ENCODE measurements at regions not wholly inside any gene's neighbourhood (a gene's known extent, or its start where the extent isn't known, plus 50 kb on each side); places are given as distances from the start of the nearest gene placed in this dataset.

DNA sequence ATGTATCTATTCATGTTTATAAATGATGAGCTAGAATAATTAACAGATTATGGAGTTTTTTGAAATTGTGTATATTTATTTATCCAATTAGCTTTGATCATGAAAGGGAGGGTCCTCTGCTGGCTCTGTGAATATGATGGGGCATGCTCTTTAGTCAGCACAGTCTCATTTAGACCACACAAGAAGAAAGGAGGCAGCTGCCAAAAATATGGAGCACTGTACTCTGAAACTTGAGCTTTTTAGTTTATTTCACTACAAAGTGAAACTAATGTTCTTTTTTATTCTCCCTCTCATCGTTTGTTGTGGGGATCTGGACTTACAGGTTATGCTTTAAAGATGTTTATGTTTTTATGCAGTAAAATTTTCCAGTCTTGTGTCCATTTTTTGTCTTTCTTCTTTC is 266.9 kb upstream of the GULP1 start:
- no peak overlapping the region for H3K27ac Mint-ChIP-seq
- POLR2A ChIA-PET = no interaction called here

DNA sequence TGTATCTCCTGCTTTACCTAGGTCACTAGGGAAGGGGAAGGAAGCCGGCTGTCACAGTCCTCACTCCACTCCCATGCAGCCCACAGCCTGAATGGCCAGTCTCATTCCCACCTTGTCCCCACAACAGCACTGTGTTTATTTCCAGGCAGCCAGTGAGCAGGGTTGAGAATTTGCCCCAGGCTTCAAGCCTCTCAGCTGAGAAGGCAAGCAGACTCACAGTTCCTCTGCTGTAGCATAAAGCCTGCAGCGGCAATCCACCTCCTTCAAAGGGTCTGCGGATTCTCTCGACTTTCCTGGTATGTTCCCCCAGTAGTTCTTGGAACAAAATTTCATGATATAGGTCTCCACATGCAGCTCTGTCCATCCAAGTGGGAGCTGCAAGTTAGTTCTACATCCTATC is 262.9 kb upstream of the GULP1 start:
- TF ChIP-seq, protein P1, sequence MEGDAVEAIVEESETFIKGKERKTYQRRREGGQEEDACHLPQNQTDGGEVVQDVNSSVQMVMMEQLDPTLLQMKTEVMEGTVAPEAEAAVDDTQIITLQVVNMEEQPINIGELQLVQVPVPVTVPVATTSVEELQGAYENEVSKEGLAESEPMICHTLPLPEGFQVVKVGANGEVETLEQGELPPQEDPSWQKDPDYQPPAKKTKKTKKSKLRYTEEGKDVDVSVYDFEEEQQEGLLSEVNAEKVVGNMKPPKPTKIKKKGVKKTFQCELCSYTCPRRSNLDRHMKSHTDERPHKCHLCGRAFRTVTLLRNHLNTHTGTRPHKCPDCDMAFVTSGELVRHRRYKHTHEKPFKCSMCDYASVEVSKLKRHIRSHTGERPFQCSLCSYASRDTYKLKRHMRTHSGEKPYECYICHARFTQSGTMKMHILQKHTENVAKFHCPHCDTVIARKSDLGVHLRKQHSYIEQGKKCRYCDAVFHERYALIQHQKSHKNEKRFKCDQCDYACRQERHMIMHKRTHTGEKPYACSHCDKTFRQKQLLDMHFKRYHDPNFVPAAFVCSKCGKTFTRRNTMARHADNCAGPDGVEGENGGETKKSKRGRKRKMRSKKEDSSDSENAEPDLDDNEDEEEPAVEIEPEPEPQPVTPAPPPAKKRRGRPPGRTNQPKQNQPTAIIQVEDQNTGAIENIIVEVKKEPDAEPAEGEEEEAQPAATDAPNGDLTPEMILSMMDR (IDR thresholded peaks at IDR 0.05) = no peak
- Mint-ChIP-seq H3K27me3 (no peaks in the 10 kb centered on the region), H3K27ac (no peak overlapping the region), H3K36me3 (ENCODE audit: low read depth) (no peaks in the 10 kb centered on the region), H3K4me1 (ENCODE audit: low read depth) (no peaks in the 10 kb centered on the region), H3K4me3 (no peak overlapping the region), H3K9me3 (no peaks in the 10 kb centered on the region)
- no peak for DNase-seq
- H3K4me3 ChIP-seq (ENCODE audit: low read length) = no peak overlapping the region
- H3K9me3 ChIP-seq (ENCODE audit: control insufficient read depth in 1 of 2, insufficient read depth in 1 of 2, low read length in 2 of 2) = no peaks in the 10 kb centered on the region
- no peaks in the 10 kb centered on the region for H3K27me3 ChIP-seq (ENCODE audit: control insufficient read depth in 1 of 2, insufficient read depth in 2 of 2, low read length in 2 of 2)
- no peak for ATAC-seq (ENCODE audit: poor library complexity)
- intact Hi-C loops (cut with DNase I, micrococcal nuclease) = no loop called here
- ChIA-PET POLR2A (no interaction called here), CTCF (no interaction called here)
- H3K27ac ChIP-seq (ENCODE audit: low read depth in 1 of 2, low read length in 2 of 2) = no peak overlapping the region
- H3K36me3 ChIP-seq (ENCODE audit: insufficient read depth, low read length) = no peaks in the 10 kb centered on the region
- H3K4me1 ChIP-seq (ENCODE audit: insufficient read depth, low read length) = no peaks in the 10 kb centered on the region

More for the DNA sequence above, 266.9 kb upstream of the GULP1 start:
- no peaks in the 10 kb centered on the region for H3K36me3 ChIP-seq (ENCODE audit: insufficient read depth, low read length)
- ATAC-seq (ENCODE audit: poor library complexity) (no peak), DNase-seq (no peak)
- no peaks in the 10 kb centered on the region for H3K27me3 ChIP-seq (ENCODE audit: control insufficient read depth in 1 of 2, insufficient read depth in 2 of 2, low read length in 2 of 2)
- H3K36me3 Mint-ChIP-seq (ENCODE audit: low read depth) = no peaks in the 10 kb centered on the region
- peaks cover 0 to 5% of the 10 kb centered on the region in 2 experiments for H3K9me3 ChIP-seq (ENCODE audit: control insufficient read depth in 1 of 2, insufficient read depth in 1 of 2, low read length in 2 of 2)
- TF ChIP-seq, protein P1 (IDR thresholded peaks at IDR 0.05) = no peak
- H3K27me3 Mint-ChIP-seq = no peaks in the 10 kb centered on the region
- H3K4me1 ChIP-seq (ENCODE audit: insufficient read depth, low read length) = no peaks in the 10 kb centered on the region
- CTCF ChIA-PET = no interaction called here
- H3K4me3 ChIP-seq (ENCODE audit: low read length) = no peak overlapping the region
- H3K9me3 Mint-ChIP-seq = peaks cover 2% of the 10 kb centered on the region
- intact Hi-C loops (cut with DNase I, micrococcal nuclease) = no loop called here
- no peak overlapping the region for H3K27ac ChIP-seq (ENCODE audit: low read depth in 1 of 2, low read length in 2 of 2)
- no peaks in the 10 kb centered on the region for H3K4me1 Mint-ChIP-seq (ENCODE audit: low read depth)
- H3K4me3 Mint-ChIP-seq = no peak overlapping the region

DNA sequence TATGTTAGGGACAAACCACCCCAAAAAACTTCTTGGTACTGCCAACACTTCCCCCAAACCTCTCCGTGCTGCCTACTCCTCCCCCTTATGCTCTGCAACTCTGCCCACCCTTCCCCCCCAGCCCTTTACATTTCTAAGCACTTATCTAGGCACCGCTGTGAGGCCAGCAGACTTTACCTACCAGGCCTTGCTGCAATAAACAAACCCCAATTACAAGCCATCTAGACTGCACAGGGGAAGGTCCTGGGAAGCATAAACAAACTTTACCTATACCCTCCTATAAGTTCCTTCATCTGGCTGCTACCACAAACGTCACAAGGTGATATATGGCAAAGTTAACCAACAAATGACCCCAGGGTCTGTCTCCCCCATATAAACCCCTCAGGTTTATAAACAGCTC is 259.4 kb upstream of the GULP1 start:
- H3K9me3 Mint-ChIP-seq = no peaks in the 10 kb centered on the region
- no peaks in the 10 kb centered on the region for H3K4me1 Mint-ChIP-seq (ENCODE audit: low read depth)
- no peak overlapping the region for H3K27ac Mint-ChIP-seq
- H3K36me3 Mint-ChIP-seq (ENCODE audit: low read depth) = no peaks in the 10 kb centered on the region
- CTCF ChIA-PET = no interaction called here
- H3K4me3 Mint-ChIP-seq = no peak overlapping the region
- ATAC-seq (ENCODE audit: poor library complexity) (no peak), DNase-seq (no peak)
- Histone ChIP-seq H3K27ac (ENCODE audit: low read depth in 1 of 2, low read length in 2 of 2) (no peak overlapping the region), H3K9me3 (ENCODE audit: control insufficient read depth in 1 of 2, insufficient read depth in 1 of 2, low read length in 2 of 2) (no peaks in the 10 kb centered on the region), H3K27me3 (ENCODE audit: control insufficient read depth in 1 of 2, insufficient read depth in 2 of 2, low read length in 2 of 2) (no peaks in the 10 kb centered on the region), H3K36me3 (ENCODE audit: insufficient read depth, low read length) (no peaks in the 10 kb centered on the region), H3K4me3 (ENCODE audit: low read length) (no peak overlapping the region), H3K4me1 (ENCODE audit: insufficient read depth, low read length) (no peaks in the 10 kb centered on the region)
- POLR2A ChIA-PET = no interaction called here
- H3K27me3 Mint-ChIP-seq = peaks cover 5% of the 10 kb centered on the region
- intact Hi-C loops (cut with DNase I, micrococcal nuclease) = no loop called here
- TF ChIP-seq, protein P1 (IDR thresholded peaks at IDR 0.05) = no peak

Data from CD4-positive, alpha-beta T cell (primary cell).